AG09319 (cell line): ENCODE measurements at regions not wholly inside any gene's neighbourhood (a gene's known extent, or its start where the extent isn't known, plus 50 kb on each side); places are given as distances from the start of the nearest gene placed in this dataset.

Experiments
- DNase-seq: peaks from one replicate; pipeline ENCODE4 v3.0.0-alpha.2; 2010; ENCODE audit warnings: low read depth; ENCODE audit errors: extremely low read depth
- CTCF ChIP-seq: IDR thresholded peaks from 2 replicates; pipeline ENCODE4 v1.5.1; 2011; ENCODE audit warnings: low read depth, mild to moderate bottlenecking, inconsistent platforms, low read length, moderate library complexity

- TF ChIP-seq CTCF: no peak
- DNase-seq: no peak
Measured at GRCh38 chr15:81853150-81853748, 192.6 kb downstream of the MEX3B start.

- DNase-seq: no peak
- TF ChIP-seq CTCF: no peak
Measured at GRCh38 chr15:81852411-81853149, 193.2 kb downstream of the MEX3B start.

- DNase-seq: no peak
- no peak for TF ChIP-seq CTCF
Measured at GRCh38 chr15:81851757-81852156, 194.1 kb downstream of the MEX3B start.

GRCh38 chr15:81851325-81851724 lies 194.5 kb downstream of the MEX3B start:
- no peak for TF ChIP-seq CTCF
- no peak for DNase-seq

GRCh38 chr15:81849289-81849688 lies 196.5 kb downstream of the MEX3B start:
- DNase-seq: no peak
- TF ChIP-seq CTCF: no peak

- no peak for TF ChIP-seq CTCF
- no peak for DNase-seq
Measured at GRCh38 chr15:81848701-81849100, 197.1 kb downstream of the MEX3B start.

GRCh38 chr15:81843757-81844407 lies 201.9 kb downstream of the MEX3B start:
- no peak for DNase-seq
- TF ChIP-seq CTCF: no peak
